ENCODE measurements at regions not wholly inside any gene's neighbourhood (a gene's known extent, or its start where the extent isn't known, plus 50 kb on each side); places are given as distances from the start of the nearest gene placed in this dataset.

- H3K4me3 ChIP-seq (ENCODE audit: low read depth, low read length) = no peak overlapping the region
- DNase-seq (ENCODE audit: low read depth) = no peak
- TF ChIP-seq CTCF (IDR thresholded peaks at IDR 0.05; ENCODE audit: insufficient read depth, low read depth, low read length, missing control alignments) = no peak
Measured at GRCh38 chr13:109447667-109448066, 338.7 kb downstream of the IRS2 start.

- no peak overlapping the region for H3K4me3 ChIP-seq (ENCODE audit: low read depth, low read length)
- no peak for DNase-seq (ENCODE audit: low read depth)
- no peak for TF ChIP-seq CTCF (IDR thresholded peaks at IDR 0.05; ENCODE audit: insufficient read depth, low read depth, low read length, missing control alignments)
Measured at GRCh38 chr13:109440320-109440719, 346.1 kb downstream of the IRS2 start.

- no peak for DNase-seq (ENCODE audit: low read depth)
- no peak for TF ChIP-seq CTCF (IDR thresholded peaks at IDR 0.05; ENCODE audit: insufficient read depth, low read depth, low read length, missing control alignments)
- H3K4me3 ChIP-seq (ENCODE audit: low read depth, low read length) = no peak overlapping the region
Measured at GRCh38 chr13:109439813-109440212, 346.6 kb downstream of the IRS2 start.

- H3K4me3 ChIP-seq (ENCODE audit: low read depth, low read length) = no peak overlapping the region
- TF ChIP-seq CTCF (IDR thresholded peaks at IDR 0.05; ENCODE audit: insufficient read depth, low read depth, low read length, missing control alignments) = no peak
- DNase-seq (ENCODE audit: low read depth) = no peak
Measured at GRCh38 chr13:109436841-109437240, 349.5 kb downstream of the IRS2 start.

- no peak for DNase-seq (ENCODE audit: low read depth)
- H3K4me3 ChIP-seq (ENCODE audit: low read depth, low read length) = no peak overlapping the region
- no peak for TF ChIP-seq CTCF (IDR thresholded peaks at IDR 0.05; ENCODE audit: insufficient read depth, low read depth, low read length, missing control alignments)
Measured at GRCh38 chr13:109436055-109436622, 350.2 kb downstream of the IRS2 start.

GRCh38 chr13:109431217-109431616, 355.2 kb downstream of the IRS2 start:
- no peak overlapping the region for H3K4me3 ChIP-seq (ENCODE audit: low read depth, low read length)
- no peak for TF ChIP-seq CTCF (IDR thresholded peaks at IDR 0.05; ENCODE audit: insufficient read depth, low read depth, low read length, missing control alignments)
- DNase-seq (ENCODE audit: low read depth) = no peak

GRCh38 chr13:109428146-109428545, 358.2 kb downstream of the IRS2 start:
- TF ChIP-seq CTCF (IDR thresholded peaks at IDR 0.05; ENCODE audit: insufficient read depth, low read depth, low read length, missing control alignments) = no peak
- no peak overlapping the region for H3K4me3 ChIP-seq (ENCODE audit: low read depth, low read length)
- DNase-seq (ENCODE audit: low read depth) = no peak

Data from GM12865 (cell line).